EH (cell line): ENCODE measurements at regions not wholly inside any gene's neighbourhood (a gene's known extent, or its start where the extent isn't known, plus 50 kb on each side); places are given as distances from the start of the nearest gene placed in this dataset.
A peak's percentile ranks its signal among the peaks of the same experiment; 100 is the strongest.

Experiments used
- DNase-seq: peaks from one replicate; pipeline ENCODE4 v3.0.0-alpha.2; 2015; ENCODE audit warnings: low read depth

- DNase-seq: no peak
Observed at GRCh38 chr6:163836876-163837690, 422.6 kb downstream of the QKI start.

- no peak for DNase-seq
Observed at GRCh38 chr6:163835439-163836171, 421.1 kb downstream of the QKI start.

DNA sequence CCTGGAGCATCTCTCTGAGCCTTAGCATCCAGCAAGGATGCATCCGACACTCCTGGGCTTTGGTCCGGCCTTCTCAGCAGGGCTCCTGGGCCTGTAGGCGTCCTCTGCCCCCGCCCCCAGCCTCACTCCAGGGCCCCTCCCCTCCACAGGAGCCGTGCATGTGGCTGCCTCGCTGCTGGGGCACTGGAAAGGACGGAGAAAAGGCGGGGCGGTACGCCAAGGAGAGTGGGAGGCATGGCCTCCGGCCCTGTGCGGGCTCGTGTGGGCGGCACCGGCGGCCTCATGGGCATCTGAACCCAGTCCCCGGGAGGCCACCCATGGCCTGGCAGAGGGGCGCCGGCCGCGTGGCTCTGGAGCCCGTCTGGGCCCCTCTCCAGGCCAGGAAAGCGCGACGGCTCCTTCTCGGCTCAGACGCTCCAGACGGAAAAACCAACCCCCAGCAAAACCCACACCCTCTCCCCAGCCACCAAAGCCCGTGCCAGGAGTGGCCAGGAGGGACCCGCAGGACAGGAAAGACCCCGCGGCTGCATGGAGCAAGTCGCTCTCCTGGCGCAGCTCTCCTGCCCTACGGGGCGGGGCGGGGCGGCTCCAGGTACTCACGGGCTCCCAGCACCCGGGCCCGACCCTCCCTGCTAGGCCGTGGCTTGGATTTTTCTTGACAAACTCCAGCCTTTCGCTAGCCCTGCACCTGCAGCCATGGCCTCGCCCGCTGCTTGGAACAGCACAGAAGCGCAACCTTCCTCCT lies 419.9 kb downstream of the QKI start:
- DNase-seq: no peak

DNA sequence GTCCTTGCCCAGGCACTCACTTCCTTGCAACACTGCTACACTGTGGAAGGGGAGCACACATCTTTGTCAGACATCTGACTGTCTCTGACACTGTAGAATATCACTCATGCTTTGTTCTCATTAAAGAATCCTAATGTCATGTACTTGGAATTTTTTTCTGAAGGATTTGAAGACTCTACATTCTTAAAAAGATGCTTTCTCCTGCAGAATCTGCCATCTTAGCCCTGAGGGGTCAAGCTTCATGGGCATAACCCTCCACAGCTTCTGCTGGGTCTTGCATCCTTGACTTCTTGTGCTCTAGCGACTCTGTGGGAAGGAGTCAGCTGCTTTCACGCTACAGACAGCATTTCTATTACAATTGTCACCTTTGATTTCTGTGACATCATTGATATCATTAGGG lies 417.2 kb downstream of the QKI start:
- DNase-seq: no peak

DNA sequence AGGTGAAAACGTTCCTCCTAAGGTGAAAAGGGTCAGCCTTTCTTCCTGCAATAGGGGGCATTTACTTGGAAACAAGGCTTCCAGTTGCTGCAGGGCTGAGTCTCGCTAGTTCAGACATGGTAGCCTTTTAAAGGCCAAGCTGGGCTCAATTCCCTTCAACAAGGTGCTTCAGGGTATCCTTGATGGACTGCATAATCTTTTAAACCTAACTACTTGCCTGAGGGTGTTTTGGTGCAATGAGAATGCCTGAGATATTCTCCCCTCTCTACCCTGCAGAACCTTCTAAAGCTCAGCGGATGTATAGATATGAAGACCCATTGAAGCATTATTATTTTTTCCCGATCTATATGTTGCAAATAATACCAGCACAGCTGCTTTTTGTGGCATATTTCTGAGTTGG lies 416.1 kb downstream of the QKI start:
- no peak for DNase-seq

GRCh38 chr6:163828038-163828795 lies 413.7 kb downstream of the QKI start:
- DNase-seq: peak; percentile 29

- no peak for DNase-seq
Observed at GRCh38 chr6:163827143-163827542, 412.6 kb downstream of the QKI start.

DNA sequence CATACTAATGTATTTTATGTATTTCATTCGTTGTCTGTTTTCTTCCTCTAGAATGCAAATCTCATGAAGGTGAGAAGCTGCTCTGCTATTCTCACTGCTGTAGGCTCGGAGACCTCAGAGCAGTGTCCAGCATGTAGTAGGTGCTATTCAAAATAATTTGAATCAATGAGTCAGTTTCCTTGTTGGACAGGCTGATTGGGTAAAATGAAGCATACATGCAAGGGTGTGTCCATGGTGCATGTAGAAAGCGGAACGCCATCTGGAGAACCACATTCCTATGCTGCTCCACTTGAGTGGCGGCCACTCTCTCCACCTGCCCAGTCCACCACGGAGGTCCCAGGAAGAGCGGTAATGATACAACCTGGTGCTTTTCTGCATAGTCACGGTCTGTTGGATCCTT lies 412.1 kb downstream of the QKI start:
- DNase-seq: no peak

DNA sequence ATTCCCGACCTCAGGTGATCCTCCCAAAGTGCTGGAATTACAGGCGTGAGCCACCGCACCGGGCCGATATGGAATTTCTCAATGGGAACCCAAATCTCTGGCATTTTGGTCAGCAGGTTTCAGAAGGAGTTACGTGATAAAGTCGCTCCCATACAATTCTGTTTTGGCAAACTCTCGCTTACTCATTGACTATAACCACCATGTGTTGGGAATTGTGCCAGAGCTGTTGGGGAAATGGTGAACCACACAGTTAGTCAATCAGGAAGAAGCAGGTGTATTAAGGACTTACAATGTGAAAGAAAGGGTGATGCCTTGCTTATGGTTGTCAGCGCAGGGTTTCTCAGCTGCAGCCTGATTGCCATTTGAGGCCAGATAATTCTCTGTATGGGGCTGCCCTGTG lies 410.5 kb downstream of the QKI start:
- DNase-seq: peak; percentile 58

- DNase-seq: no peak
Observed at GRCh38 chr6:163823577-163823976, 409.1 kb downstream of the QKI start.

GRCh38 chr6:163820745-163821458 lies 406.4 kb downstream of the QKI start:
- no peak for DNase-seq

- DNase-seq: no peak
Observed at GRCh38 chr6:163820171-163820570, 405.7 kb downstream of the QKI start.

- DNase-seq: no peak
Observed at GRCh38 chr6:163818719-163819118, 404.2 kb downstream of the QKI start.

GRCh38 chr6:163816441-163816840 lies 401.9 kb downstream of the QKI start:
- DNase-seq: no peak

DNA sequence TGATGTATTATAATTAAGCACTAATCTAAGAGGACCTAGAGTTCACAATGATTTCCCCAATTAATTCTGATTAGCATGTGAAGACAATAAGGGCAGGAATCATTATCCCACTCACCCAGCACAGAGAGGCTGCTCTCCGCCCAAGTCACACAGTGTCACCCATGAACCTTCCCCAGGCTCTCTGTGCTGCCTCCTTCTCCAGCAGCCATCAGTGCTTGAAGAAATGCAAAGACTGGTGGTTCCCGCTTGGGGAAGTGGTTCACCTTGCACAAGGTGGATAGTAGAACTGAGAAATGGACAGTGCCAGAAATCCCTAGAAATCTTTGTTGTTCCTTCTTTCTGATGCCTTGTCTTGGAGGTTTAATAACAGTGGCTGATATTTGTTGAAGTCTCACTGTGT lies 401.3 kb downstream of the QKI start:
- no peak for DNase-seq

- DNase-seq: peak; percentile 97
Observed at GRCh38 chr6:163814494-163815364, 400.2 kb downstream of the QKI start.

- no peak for DNase-seq
Observed at GRCh38 chr6:163813979-163814493, 399.5 kb downstream of the QKI start.

DNA sequence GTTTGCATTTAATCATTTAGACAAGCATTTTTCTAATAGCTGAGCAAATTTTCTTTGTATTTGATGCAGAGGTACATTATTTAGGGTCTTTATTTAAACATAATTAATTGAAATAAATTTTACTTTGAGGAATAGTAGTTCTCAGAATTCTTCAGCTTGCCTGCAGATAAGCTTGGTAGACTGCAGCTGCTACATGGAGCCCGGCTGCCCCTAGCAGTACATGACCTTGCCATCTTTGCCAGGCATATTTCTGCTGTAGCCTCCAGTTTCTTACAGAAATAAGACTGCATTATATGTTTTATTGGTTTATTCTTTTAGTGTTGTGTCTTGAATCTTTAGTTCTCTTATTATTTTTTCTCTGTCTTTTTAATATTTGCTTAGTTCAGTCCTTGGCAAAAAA lies 396.8 kb downstream of the QKI start:
- DNase-seq: no peak

DNA sequence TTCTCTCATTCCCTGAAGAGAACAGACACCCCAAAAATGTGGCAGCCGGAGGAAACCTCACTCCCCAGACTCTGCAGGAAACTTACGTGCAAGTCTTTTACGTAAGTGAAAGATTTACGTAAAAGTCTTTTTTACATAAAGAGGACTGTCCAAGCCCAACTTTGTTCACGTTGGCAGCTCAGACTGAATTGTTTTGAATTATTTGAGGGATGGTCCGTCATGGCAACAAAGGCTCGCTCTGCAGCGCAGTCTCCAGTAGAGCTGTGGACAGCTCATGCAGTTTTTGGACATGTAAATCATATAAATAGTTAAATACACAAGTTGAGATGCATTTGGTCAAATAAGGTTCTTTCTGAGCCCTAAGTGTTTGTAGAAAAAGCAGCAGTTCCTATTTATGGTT lies 394.8 kb downstream of the QKI start:
- no peak for DNase-seq

GRCh38 chr6:163808871-163809270 lies 394.4 kb downstream of the QKI start:
- DNase-seq: no peak
